Right ventricle myocardium superior (tissue), 1 donor: ENCODE measurements at regions not wholly inside any gene's neighbourhood (a gene's known extent, or its start where the extent isn't known, plus 50 kb on each side); places are given as distances from the start of the nearest gene placed in this dataset.

ENCODE experiments used
- ATAC-seq: fragments of 200-7000 bp; cut with Tn5 transposase; one replicate; pipeline ENCODE4 v1.9.1; 2020; ENCODE audit warnings: mild to moderate bottlenecking; ENCODE audit not compliant: poor library complexity
- DNase-seq: peaks from one replicate; pipeline ENCODE4 v3.0.0-alpha.2; 2020
- intact Hi-C: fragments of 100-400 bp; cut with DNase I; formaldehyde crosslinking; loops from one replicate; pipeline ENCODE4 v1.11.2; 2022
- donor health status: DM: no; HTN: yes; CAD: no; lungs with severe emphysema.

DNA sequence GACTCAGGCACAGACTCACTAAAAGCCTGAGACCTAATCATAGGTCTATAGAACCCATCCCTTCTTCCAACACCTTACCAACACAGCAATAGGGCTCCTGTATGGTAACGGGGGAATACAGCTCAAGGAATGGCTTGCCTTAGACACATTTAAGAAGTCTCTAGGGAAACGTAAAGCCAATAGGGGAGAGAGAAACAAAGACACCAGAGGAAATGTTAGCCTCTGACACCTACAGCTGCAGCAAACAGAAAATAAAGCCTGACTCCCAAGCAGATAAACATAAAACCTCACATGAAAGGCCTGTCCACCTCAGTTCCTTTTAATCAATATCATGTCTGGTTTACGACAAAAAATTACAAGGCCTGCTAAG is 51.1 kb upstream of the NCOA1 start:
- no peak for DNase-seq
- intact Hi-C loops, result loop anchor here (5.0 kb wide), 1 partner anchor 52 kb away; the partner anchor contains the start of gene NCOA1
- no peak for ATAC-seq

DNA sequence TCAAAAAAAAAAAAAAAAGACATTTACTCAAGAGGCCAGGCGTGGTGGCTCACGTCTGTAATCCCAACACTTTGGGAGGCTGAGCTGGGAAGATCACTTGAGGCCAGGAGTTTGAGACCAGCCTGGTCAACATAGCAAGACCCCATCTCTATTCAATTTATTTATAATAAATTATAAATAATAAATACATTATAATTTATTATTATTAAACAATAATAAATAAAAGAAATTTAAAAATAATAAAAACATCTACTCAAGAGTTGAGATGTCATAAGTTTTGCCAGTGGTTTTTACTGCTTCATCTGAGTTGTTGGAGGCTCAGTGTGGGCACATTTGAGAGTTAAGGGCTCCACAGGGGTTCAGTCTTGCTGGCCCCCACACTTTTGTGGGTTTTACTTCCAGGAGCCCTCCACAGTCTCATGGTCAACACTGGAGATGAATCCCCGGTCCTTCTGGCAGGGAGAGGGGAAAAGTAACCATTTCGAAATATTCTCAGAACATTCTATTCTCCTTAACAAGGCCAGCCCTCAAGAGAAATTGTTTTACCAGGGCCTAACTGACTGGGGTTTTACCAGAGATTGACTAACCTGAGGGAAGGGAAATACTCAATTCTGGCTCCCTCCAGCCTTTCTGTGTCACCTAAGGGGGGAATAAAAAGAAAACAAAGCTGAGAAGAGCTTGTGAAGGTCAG is 51.6 kb upstream of the NCOA1 start:
- ATAC-seq (no peak), DNase-seq (no peak)
- intact Hi-C loops, result loop anchor here (5.0 kb wide), 1 partner anchor 53 kb away; the partner anchor contains the start of gene NCOA1

DNA sequence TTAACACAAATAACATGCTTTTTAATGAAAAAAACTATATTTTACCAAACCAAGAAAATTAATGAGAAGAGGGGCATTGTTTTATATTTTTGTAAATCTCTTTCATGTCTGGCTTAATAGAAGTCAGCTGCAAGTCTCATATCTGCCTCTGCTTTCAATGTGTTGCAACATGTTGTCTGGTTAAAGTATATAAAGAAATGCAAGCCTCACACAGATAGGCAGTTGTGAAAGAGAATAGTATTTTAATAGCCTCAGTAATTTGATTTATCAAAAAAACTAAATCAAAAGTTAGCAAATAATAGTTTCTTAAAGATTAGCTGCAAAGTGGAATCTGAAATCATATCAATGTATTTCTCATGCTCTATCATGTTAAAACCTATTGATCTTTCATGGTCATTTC is 52.9 kb upstream of the NCOA1 start:
- no peak for DNase-seq

DNA sequence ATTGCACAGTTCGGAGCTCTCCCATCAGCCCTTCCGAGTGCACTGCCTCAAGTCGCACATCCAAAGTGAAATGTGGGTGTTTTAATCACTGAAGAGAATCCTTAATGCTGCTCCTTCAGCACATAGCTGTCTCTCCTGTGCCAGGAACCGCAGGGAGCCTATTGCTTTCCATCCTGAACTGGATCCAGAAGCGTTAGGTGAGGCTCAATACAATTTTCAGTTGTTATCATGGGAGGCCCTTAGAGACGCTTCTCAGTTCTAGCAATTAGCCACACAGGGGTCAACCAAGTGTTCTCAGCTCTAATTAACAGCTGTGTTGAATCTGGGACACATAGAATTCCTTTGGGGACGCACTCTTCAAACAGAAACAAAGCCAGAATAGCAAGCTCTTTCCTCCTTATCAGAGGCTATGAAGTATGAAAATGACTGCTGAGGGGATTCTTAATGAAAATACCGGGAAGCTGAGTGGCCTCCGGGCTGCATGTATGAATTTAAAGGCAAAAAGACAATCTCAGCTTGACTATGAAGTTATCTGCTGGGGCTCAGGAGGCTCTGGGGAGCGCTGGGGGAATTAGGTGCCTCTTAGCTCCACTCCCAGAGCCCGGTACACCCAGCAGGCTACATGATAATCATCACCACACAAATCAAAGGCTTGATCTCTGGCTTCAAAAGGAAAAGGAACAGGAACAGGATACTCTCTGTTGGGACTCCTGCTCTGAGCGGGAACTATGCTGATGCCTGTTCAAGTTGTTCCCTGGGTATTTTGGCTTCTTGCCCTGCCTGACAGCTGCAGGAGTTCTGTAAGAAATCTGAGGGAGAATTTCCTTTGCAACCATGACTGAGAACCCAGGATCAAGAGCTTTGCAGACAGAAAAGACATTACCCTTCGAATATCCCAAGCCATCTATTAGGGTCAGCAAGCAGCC is 55.4 kb upstream of the NCOA1 start:
- ATAC-seq (peak; percentile 84), DNase-seq (peak; percentile 78)
- intact Hi-C loops, result loop anchor here (5.0 kb wide), 1 partner anchor 57 kb away; the partner anchor contains the start of gene NCOA1

More for the DNA sequence above, 52.9 kb upstream of the NCOA1 start:
- no peak for ATAC-seq
- intact Hi-C loops, result loop anchor here (5.0 kb wide), 1 partner anchor 54 kb away; the partner anchor contains the start of gene NCOA1

DNA sequence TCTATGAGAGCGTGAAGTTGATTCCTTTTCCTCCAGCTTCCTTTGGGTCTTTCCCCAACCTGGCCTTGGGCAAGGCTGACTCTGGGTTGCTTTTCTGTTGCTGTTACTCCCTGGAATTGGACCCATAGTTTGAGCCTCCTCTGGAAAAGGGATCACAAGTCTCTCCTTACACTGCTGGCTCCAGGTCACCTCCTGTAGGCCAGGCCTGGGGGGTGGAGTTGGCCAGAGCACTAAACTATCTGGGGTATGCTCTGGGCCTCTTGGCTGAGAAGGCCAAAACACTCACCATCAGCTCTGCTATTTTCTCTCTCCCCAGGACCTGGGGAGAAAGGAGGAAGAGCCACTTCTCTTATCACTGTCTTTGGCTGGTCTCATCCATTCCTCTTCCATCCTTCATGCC is 56.5 kb upstream of the NCOA1 start:
- peak; percentile 64 for DNase-seq
- intact Hi-C loops, result no loop called here
- ATAC-seq, result peak; percentile 66

DNA sequence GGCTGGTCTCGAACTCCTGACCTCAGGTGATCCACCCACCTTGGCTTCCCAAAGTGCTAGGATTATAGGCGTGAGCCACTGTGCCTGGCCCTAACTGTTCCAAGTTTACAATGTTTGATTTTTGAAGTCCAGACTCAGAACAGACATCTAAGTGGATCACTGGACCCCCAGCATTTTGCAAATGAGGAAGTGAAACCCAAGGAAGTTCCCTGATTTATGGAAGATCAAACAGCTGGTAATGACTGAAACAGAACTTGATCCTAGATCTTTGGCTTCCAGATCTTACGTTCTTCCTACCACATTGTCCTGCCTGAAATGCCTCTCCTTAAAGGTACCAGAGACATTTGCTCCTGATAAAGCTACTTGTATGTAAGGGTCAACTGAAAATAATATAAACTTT is 58.3 kb upstream of the NCOA1 start:
- ATAC-seq, result no peak
- no peak for DNase-seq
- intact Hi-C loops, result no loop called here

DNA sequence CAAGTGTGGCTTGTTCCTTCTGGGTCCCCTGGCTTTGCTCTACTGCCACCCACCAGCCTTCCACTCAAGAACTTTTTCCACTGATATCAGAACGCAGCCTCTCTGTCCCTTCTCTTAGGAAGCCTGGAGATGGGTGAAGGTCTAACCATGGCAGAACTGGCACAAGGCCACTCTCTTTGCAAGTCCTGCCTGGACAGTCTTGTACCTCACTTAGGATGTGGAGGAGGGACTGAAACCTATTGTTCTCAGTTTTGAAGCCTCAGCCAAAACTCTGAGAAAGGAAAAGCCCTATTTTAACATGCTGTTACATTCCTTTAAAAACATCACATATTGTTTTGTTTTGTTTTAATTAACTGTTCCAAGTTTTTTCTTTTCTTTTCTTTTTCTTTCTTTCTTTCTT is 58.9 kb upstream of the NCOA1 start:
- intact Hi-C loops, result no loop called here
- DNase-seq, result no peak
- no peak for ATAC-seq

DNA sequence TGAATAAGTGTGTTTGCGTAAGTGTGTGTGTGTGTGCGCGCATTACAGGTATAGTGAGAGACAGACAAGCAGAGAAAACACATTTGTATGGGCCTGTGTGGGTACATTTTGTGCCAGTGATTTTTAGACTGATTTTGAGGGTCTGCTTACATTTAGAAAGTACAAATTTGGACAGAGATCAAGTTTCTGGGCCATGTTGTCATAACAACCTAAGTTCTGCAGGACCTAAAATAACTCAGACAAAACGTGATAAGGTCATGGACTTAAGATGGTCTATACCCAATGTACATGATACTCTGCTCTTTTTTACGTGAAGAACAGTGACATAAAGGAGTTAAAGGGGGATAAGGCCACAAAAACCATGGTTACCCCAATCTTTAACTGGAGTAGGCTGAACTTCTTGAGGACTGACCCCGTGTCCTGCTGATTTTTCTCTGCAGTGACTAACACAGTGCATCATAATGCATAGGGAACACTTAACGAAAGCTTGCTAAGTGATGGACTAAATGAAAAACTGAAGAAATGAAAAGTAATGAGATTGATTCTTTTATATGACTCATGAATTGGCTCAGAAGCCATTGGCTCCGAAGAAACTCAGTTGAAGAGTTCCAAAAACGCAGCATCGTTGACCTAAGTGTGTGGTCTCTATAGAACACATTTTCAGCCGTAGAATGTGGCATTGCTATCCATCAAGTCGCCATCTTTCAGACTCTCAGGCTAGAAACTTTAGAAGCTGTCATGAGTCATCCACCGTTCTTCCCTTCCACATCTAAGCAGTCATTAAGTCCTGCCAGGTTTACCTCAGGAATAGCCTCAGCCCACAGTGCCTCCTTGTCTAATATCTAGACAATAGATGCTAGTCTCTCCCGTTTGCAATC is 61.6 kb upstream of the NCOA1 start:
- ATAC-seq (no peak), DNase-seq (no peak)
- intact Hi-C loops, result no loop called here

DNA sequence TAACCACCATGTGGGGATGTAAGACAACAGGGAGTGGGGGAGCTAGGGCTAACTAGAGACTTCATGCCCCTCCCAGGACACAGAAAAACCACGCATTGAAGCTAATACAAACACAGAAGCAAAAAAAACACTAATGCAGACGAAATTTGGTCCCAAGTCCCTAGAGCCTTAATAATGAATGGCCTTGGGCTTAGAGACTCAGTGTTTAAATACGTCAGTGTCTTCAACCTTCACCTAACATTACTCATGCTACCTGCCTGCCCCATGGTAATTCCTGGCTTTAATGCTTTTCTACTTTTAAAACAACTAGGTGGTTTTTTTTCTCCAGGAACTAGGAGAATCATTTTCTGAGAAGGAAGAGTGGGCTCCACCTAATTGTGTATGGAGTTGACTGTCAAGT is 64.1 kb upstream of the ITSN2 start:
- intact Hi-C loops, result no loop called here
- ATAC-seq (no peak), DNase-seq (no peak)

DNA sequence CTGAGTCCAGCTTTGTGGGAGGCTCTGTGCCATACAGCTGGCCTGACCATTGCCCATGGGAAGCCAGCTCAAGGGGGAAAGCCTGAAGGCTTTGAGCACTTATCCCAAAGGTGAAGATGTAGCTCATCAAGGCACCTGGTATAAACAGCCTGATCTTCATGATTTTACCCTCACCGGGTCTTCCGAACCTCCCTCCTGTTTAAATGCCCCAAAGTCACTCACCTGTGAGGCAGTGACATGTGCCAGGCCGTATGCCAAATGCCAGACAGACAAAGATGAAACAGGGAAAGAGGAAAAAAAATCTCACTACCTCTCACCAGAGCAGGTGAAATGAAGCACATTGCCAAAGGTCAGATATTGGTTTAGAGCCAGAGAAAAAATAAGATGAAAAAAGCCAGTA is 62.8 kb upstream of the ITSN2 start:
- DNase-seq (no peak), ATAC-seq (no peak)
- intact Hi-C loops, result no loop called here

DNA sequence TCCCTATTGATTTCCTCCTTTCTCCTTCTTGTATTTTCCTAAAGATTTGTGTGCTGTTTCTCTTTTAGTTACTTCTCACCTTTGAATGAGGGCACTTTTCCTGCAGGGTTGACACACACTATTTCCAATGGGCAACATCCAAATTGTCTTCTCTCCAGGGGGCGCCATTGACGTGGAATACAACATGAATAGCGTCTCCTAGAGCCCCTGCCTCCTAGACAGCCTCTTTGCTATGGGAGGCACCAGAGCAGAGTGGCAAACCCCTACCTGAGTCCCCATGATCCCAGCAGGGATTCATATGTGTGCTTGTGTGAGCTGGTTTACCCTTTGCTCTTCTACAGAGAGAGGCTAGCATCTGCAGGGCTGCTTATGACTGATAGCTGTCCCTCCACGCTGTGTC is 61.3 kb upstream of the ITSN2 start:
- intact Hi-C loops, result no loop called here
- ATAC-seq (peak; percentile 85), DNase-seq (peak; percentile 66)

DNA sequence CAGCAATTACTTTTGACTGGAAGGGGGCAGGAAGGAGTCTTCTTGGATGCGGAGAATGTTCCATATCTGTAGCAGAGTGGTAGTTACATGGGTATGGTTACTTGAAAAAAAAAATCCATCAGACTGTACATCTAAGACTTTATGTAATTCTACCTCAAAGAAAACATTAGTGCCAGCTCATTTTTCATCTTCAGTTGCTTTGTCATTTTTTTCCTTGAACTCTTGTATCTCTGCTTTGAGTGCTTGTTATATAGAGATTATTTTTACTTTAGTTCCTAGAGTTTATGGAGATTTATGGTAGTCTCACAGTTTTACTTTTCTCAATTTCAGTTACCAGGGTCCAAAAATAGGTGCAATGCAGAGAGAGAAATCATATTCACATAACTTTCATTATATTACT is 60.0 kb upstream of the ITSN2 start:
- ATAC-seq (no peak), DNase-seq (no peak)
- intact Hi-C loops, result no loop called here

DNA sequence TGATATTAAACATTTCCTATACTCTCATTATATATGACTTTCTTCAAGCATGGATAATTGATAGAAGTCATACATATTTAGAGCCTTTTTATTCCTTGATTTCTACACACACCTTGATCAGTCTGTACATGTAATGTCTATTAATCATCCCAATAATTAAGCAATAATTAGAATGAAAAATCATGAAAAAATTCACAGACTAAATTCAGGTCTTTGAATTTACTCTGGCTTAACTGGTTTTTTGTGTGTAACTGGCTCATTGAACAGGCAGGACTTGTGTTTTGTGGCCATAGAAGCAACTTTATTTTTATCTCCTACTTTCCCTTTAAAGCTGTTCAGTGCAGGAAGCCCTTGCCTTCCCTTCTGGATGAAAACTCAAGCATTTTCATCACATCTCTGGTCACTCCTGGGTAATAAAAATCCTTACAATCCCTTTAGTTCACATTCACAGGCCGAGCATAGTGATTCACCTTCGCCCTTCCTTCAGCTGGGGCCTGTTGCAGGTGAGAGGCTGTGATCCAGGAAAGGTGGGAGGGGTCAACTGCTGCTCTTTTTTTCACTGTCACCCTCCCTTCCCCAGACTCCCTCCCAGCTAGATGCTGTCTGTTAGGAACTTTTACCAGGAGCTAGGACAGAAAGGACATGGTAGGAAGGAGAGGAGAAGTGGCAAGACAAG is 58.0 kb upstream of the ITSN2 start:
- ATAC-seq (no peak), DNase-seq (no peak)
- intact Hi-C loops, result no loop called here

DNA sequence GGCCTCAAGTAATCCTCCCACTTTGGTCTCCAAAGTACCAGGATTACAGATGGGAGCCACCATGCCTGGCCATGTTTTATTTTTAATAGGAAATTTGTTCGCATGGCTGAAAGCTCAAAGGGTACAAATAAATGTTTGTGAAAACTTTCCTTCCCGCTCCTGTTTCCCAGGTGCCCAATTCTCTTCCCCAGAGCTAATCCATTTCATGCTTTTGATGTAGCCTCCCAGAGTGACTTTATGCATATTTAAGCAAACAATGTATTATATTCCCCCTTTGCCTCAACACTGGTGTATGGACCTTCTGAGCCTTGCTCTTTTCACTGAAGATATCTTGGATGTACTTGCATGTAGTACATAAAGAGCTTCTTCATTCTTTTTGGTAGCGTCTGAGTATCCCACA is 52.5 kb upstream of the ITSN2 start:
- intact Hi-C loops, result no loop called here
- DNase-seq, result no peak
- ATAC-seq, result no peak

DNA sequence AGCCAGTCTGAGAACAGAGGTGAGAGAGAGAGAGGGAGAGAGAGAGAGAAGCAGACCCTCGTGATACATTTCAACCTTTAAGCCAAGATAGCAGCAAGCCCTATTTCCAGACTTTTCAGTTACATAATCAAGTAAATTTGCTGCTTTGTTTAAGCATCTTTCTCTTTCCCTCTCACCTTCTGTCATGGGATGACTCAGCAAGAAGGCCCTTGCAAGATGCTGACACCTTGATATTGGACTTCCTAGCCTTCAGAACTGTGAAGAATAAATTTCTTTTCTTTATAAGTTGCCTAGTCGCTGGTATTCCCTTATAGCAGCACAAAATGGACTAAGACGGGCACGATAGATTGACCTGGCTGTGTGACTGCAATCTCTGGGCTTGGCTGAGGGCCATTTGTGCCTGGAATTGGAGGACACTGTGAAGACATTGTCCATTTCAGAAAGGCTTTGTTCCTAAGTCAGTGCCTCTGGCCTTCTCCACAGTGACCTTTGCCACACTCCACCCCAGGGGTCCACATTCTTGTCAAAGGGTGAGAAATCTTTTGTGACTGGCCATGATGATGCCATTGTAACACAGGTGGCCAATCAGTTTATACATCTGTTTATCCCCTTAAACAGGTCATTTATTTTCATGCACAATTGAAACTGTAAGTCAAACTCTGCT is 51.3 kb upstream of the ITSN2 start:
- intact Hi-C loops, result loop anchor here (2.0 kb wide), 1 partner anchor 415 kb away; no protein-coding TSS in a partner anchor
- ATAC-seq (no peak), DNase-seq (no peak)

DNA sequence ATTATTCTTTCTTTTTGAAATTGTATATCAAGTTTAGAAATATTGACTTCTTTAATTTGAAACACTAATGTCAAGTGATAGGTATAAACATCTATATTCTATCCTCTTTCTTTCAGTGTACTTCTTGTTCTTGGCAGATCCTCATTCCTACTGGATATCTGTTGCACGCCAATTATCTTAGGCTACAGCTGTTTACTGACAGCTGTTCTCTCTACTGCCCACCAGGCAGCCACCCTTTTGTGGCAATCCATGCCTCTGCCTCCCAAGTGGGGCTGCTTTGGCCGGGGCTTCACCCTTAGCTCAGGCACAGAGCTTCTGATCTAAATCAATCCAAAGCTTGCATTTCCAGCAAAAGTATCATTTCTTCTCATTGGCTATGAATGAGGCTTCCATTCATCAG is 50.6 kb upstream of the ITSN2 start:
- intact Hi-C loops, result loop anchor here (2.0 kb wide), 1 partner anchor 416 kb away; no protein-coding TSS in a partner anchor
- DNase-seq (no peak), ATAC-seq (no peak)

DNA sequence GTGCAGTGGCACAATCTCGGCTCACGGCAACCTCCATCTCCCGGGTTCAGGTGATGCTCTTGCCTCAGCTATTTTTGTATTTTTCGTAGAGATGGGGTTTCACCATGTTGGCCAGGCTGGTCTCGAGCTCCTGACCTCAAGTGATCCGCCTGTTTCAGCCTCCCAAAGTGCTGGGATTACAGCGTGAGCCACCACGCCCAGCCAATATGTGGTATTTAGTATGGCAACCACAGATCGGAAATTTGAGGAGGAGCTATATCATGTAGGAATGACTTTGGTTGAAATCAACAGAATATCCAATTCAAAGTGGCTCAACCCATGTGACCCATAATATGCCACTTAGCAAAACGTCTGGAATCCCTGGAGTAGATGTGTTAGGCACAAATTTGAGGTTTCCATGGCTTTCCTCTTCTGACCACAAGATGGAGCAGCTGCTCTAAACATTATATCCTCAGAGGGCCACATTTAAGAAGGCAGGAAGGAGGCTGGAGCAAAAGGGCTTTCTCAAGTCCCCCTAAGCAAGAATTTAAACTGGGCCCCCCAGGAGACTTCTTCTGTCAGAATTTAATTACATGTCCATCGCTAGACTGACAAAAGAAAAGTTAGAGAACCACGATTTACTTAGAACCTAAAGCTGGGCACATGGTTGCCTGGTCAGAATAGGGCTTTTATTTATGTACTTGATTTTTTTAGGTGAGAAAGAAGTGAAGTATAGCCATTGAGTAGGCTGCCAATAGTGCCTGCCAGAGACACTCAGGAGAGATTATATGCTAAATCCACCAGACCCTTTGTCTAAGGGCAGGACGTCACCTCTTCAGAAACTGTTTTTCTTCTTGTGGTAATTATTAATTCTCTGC is 49.6 kb upstream of the ITSN2 start:
- ATAC-seq (peak; percentile 91), DNase-seq (no peak)
- intact Hi-C loops, result loop anchor here (2.0 kb wide), 1 partner anchor 417 kb away; no protein-coding TSS in a partner anchor
